ENCODE measurements at regions not wholly inside any gene's neighbourhood (a gene's known extent, or its start where the extent isn't known, plus 50 kb on each side); places are given as distances from the start of the nearest gene placed in this dataset.

DNA sequence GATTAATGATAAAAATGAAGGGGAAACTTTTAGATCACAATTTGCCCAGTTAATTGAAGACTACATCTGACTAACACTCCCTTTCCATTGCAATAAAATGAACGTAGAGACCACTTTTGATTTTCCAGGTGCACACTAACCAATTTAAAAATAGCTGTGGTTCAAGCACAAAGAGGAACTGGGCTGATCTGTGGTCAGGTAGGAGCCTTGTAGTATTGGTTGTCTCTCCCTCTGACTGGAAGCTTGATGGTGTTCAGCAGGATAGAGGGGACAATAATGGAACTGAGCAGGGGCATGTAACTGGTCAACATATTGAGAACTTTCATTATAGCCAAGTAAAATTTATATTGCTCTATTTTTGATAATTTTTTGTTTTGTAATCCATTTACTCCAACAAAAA, 886.8 kb upstream of the SEMA6A start:
- no peak for DNase-seq

GRCh38 chr5:117457656-117458055, 883.0 kb upstream of the SEMA6A start:
- DNase-seq = no peak

DNA sequence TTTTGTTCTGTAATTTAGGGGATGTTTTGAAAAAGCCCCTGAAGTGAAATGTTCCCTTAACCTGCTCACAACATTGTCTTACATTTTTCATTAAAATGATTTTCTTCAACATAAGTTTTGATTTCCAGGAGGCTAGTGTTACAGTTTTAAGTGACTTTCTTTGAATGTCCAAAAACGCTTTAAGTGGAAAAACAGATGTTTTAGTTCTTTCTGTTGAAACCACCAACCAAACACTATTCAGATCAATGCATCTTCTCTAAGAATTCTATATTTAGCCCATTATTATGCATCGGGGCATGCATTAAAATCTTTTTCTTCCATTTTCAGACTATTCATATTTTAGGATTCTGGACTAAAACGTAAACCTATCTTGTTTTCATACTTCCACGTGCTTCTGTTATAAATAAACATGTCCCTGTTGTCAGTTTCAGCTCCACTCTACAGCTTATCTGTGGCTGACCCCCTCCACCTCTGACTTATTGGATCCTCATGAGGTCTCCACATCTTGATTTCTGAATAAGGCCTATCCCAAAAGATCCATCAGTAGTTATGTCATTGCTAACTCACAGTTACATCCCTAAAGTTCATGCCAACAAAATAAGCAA, 882.3 kb upstream of the SEMA6A start:
- no peak for DNase-seq

DNA sequence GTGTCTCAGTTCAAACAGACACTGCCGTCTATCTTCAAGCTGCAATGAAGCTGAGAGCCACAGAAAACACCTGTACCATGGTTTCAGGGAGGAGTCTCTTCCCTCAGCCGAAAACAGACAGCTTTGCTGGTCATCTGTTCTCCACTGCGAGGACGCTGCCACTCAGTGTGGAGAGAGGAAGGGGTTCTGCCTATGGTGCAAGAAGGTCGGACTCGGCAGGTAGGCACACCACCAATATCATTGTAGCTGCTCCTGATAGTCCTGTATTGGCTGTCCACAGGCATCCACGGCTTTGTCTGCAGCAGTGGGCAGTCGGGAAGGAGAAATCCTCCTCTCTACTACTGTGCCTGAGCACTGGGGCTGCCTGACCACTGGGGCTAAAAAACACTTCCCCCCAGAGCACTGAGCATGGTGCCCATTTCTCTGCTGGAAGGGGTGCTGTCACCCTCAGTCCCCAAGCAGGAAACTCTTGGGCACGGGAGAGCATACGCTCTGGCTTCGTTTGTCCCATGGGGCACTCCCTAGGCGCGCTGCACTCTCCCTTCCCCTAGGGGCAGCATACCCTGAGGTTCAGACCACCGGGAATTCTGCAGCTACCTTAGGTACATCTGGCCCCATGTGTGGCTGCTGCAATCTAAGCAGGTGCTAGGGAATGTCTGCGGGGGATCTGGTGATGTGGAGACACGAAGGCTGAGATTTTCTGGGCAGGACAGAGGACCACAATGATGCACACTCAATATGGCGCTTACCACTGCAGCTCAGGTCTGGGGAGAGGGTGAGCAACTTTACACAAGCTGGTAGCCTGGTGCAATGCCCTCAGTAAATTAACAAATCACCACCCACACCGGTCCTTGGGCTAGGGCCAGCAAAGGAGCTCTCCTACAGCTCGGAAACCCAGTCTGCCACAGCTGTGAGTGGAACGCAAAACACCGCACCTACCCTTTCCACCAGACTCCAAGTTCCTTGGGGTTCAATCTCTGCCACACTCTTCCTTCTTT, 880.9 kb upstream of the SEMA6A start:
- DNase-seq = no peak

- DNase-seq = no peak
Measured at GRCh38 chr5:117454716-117455212, 880.1 kb upstream of the SEMA6A start.

- DNase-seq = no peak
Measured at GRCh38 chr5:117436846-117437245, 862.2 kb upstream of the SEMA6A start.

DNA sequence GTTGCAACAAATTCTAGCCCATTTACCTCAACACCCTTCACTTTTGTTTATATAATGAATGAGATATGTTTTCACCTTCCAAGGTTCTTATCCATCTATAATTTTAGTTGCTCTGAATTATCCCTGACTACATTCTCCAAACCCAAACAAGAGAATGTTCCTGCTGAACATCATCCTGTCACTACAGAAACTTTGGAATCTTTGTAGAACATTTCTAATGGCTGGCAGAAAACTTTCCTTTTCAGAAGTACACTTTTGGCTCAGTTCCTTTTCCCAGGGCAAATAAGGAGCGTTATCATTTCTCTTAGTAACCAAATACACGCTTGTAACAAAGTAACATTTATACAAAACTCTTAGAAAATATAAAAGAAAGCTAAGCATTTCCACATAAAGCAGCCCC, 860.6 kb upstream of the SEMA6A start:
- no peak for DNase-seq

- no peak for DNase-seq
Measured at GRCh38 chr5:117434254-117434653, 859.6 kb upstream of the SEMA6A start.

DNA sequence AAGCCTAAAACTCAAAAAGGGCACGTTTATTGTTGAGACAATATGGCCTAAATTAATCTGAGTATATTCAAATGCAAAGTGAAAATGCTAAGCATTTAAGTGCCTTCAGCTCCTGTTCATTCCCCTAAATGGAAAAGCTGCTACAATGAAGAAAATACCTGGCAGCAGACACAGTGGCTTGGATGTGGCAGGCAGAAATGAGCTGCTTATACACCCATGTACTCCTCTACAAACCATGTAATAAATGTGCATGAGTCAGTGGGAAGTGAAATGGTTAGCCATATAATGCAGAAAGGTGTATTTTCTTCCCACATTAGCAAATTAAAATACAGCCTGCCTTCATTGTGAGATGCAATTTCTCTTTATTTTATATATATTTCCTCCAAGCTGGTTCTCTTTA, 859.2 kb upstream of the SEMA6A start:
- no peak for DNase-seq

- DNase-seq = no peak
Measured at GRCh38 chr5:117431091-117431490, 856.5 kb upstream of the SEMA6A start.

DNA sequence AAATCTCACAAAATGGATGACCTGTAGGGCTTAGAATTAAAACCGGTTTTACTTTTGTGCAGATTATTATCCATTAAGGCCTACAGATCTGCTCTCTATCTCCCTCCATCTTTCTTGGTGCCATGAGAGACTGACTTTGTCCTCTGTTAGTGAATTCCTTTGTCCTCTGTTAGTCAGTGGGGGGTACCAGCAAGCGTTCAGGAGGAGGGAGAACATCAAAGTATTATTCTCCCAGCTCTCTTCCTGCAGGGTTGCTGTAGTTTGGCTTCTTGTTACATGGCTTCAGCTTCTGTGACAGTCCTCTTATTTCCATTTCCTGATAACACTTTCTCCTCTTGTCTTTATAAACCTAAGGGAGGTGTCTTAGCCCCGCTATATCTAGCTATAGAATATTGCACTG, 850.5 kb upstream of the SEMA6A start:
- DNase-seq = no peak

GRCh38 chr5:117424559-117424958, 849.9 kb upstream of the SEMA6A start:
- DNase-seq = no peak

- DNase-seq = no peak
Measured at GRCh38 chr5:117417501-117417900, 842.9 kb upstream of the SEMA6A start.

- no peak for DNase-seq
Measured at GRCh38 chr5:117414926-117415325, 840.3 kb upstream of the SEMA6A start.

DNA sequence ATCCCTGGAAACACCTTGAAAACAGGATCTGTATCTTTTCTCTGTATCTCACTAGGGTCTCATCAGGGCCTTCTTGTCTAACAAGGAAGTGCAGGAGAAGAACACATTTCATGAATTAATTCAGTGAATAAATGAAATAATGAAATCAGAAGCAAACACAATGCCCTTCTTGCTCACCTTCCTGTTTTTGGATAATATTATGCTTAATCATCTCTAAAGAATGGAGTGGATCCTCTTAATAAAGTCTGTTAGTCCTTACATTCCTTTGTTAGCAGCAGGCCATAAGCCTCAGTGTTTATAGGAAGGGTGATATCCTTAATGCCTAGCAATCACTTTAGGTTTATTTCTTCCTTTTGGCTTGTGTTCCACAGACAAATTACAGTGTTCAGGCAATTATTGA, 837.1 kb upstream of the SEMA6A start:
- DNase-seq = no peak

- no peak for DNase-seq
Measured at GRCh38 chr5:117405197-117405596, 830.6 kb upstream of the SEMA6A start.

GRCh38 chr5:117394506-117395157, 820.0 kb upstream of the SEMA6A start:
- no peak for DNase-seq

DNA sequence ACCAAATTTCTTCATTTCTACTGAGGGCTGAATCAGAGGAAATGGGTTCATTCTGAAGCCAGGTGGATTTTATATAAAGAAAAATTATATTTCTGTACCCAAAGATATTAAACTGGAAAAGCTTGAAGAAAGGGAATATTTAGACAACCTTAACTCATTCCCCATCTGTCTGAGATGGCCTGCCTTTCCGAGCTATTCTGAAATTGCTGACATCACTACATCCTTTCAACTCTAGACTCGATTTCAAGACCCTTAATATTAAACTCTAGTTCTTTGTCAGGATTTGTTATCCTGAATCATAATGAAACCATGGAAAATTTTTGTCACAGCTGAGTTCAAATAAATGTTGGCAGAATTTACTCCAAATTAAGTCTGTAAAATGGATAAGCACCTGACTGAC, 818.5 kb upstream of the SEMA6A start:
- DNase-seq = no peak

DNA sequence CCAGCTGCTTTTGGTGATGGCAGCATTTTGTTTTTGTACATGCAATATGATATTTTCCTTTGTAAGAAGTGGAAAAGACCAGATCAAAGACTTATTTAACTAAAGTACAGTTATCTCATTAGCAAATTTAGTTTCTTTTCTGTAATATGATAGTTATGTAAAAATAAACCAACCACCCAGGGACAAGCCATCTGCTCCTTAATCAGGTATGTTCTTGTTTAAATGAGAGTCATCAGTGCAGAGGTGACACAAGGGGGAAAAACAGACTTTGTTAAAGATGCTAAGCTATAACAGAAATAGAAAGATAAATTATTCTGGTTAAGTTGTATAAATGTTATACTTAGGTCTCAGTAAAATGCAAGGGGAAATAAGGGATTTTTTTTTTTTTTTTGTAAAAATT, 805.7 kb upstream of the SEMA6A start:
- DNase-seq = no peak

DNA sequence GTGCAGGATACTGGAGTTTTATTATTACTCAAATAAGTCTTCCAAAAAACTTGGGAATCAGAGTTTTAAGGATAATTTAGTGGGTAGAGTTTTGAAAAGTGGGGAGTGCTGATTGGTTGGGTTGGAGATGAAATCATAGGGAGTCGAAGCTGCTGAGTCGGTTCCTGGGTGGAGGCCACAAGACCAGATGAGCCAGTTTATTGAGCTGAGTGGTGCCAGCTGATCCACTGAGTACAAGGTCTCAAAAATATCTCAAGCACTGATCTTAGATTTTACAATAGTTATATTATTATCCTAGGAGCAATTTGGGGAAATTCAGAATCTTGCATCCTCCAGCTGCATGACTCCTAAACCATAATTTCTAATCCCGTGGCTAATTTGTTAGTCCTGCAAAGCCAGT, 804.9 kb upstream of the SEMA6A start:
- DNase-seq = no peak

DNA sequence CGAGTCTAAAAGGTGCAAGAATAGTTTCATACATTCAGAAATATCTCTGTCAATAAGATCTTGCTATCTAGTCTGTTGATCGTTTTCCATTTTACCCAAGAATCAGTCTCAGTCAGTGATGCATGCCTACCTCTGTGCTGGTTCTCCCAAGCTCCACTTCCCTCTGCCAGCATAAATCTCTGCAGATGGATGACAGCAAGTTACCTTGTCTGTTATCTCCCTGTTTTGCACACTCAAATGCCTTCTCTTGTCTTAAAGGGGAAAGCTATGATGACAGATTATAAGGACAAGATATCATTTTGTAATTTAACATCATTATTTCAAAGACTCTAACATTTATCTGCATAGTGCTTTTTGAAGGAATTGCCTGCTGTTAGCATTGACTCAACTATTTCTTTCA, 802.1 kb upstream of the SEMA6A start:
- no peak for DNase-seq

DNA sequence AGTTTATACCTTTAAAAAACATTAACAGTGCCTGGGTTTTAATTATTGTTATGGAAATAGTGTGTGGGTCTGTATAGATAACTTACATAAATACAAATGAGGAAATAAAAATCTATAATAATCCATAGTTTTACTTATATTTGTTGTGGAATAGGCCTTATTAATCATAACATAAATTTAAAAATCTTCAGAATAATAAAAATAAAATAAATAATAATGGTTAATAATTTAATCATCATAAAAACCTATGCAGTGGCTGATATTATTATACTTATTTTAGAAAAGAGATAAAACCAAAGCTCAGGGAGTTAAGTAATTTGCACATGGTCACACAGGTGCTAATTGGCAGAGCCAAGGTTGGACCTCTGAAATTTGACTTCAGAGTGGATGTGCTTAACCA, 785.3 kb upstream of the SEMA6A start:
- DNase-seq = no peak

- DNase-seq = peak; percentile 10
Measured at GRCh38 chr5:117357886-117358285, 783.3 kb upstream of the SEMA6A start.

DNA sequence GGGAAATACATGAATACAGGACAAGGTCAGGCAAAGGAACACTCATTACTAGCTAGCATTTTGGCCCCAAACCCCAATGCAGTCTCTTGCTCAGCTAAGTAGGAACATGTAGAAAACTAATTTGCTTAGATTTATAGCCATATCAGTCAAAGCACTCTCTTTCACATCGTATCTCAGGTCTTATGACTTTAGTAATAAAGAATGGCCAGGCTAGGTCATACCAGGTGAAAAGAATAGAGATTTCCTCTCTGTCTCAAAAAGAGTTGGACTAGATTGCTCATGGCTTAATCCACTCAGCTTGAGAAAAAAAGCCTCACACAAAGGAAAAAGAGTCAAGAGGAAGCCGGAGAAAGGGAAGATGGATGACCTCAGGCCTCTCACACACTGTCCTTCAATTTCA, 772.7 kb upstream of the SEMA6A start:
- no peak for DNase-seq
